ENCODE measurements at regions not wholly inside any gene's neighbourhood (a gene's known extent, or its start where the extent isn't known, plus 50 kb on each side); places are given as distances from the start of the nearest gene placed in this dataset.
A peak's percentile ranks its signal among the peaks of the same experiment; 100 is the strongest.

DNA sequence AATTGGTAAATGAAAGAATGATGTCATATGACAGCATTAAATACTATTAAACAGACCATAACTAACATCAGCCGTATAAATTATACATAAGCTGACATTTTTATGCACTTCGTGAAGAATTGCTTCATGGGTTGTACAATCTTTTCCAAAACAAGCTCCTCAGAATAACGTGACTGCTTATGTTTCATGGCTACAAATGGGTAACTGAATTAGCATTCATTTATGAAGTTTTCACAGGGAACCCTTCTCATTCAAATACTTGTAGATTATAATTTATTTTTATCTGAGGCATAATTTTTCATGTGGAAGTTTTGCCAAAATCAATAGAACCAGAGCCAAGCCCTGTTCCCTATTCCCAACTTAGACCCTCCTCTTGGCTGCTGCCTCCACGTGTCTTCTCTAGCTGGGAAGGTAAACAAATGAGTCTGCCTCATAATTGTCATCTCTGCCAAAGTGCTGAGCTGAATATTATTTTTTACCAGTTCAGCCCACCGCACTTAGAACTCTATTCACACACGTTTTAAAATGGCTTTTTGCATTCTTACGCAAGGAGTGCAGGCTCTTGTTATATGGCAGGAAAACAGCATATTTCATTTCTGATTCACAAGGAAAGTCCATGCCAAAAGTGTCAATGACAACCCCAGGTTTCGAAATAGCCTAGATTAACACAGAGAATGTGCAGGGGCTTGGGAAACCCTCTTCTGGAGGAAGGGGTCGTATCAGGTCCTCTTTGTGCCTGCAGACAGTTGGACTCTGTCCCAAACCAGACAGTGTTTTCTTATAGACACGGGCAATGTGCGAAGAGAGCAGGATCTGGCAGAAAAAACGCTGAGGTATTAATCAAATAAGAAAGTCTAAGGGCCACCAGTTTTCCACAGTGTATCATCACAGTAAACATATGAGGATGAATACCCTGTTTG is 370.7 kb upstream of the MGMT start:
- H3K4me3 Mint-ChIP-seq = peak overlapping the region in 2 of 3 experiments; percentile 25 to 35
- H3K27ac Mint-ChIP-seq = peak overlapping the region; percentile 48 to 81 (median 73)
- no peaks in the 10 kb centered on the region for H3K36me3 Mint-ChIP-seq (ENCODE audit: low read depth)
- TF ChIP-seq, protein P1, sequence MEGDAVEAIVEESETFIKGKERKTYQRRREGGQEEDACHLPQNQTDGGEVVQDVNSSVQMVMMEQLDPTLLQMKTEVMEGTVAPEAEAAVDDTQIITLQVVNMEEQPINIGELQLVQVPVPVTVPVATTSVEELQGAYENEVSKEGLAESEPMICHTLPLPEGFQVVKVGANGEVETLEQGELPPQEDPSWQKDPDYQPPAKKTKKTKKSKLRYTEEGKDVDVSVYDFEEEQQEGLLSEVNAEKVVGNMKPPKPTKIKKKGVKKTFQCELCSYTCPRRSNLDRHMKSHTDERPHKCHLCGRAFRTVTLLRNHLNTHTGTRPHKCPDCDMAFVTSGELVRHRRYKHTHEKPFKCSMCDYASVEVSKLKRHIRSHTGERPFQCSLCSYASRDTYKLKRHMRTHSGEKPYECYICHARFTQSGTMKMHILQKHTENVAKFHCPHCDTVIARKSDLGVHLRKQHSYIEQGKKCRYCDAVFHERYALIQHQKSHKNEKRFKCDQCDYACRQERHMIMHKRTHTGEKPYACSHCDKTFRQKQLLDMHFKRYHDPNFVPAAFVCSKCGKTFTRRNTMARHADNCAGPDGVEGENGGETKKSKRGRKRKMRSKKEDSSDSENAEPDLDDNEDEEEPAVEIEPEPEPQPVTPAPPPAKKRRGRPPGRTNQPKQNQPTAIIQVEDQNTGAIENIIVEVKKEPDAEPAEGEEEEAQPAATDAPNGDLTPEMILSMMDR (IDR thresholded peaks at IDR 0.05; ENCODE audit: unreplicated experiment in 3 of 3) = no peak
- H3K9me3 Mint-ChIP-seq = peaks cover 4% of the 10 kb centered on the region
- peaks cover 59% of the 10 kb centered on the region for H3K27me3 Mint-ChIP-seq (ENCODE audit: low read depth)
- H3K4me1 Mint-ChIP-seq = peaks cover 45% of the 10 kb centered on the region

DNA sequence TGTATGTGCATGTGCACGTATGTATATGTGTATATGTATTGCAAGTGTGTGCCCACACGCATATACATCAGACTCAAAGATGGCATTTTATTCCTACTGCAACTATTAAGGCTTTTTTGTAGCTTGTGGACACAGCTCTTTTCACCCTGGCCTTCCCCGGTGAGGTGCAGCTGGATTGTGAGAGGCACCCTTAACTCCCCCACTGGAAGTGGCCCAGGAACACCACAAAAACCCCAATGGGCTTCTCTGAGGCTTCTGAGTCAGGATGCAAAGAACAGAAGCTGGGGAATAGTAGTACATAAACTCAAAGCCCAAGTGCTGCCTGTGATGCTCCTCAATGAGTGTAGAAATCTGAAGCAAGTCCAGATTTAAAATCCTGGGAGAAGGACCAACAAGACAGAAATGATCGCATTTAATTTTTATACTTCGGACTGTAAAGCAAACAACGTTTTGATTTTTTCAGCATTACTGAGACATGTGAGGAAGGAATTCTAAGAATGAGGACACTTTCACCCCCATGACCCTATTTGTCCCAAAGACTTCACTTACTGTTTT is 369.2 kb upstream of the MGMT start:
- no peak overlapping the region for H3K27ac Mint-ChIP-seq
- H3K27me3 Mint-ChIP-seq (ENCODE audit: low read depth) = peaks cover 57% of the 10 kb centered on the region
- no peaks in the 10 kb centered on the region for H3K36me3 Mint-ChIP-seq (ENCODE audit: low read depth)
- H3K9me3 Mint-ChIP-seq = peaks cover 4% of the 10 kb centered on the region
- no peak overlapping the region for H3K4me3 Mint-ChIP-seq
- TF ChIP-seq, protein P1 (IDR thresholded peaks at IDR 0.05; ENCODE audit: unreplicated experiment in 3 of 3) = no peak
- peaks cover 46% of the 10 kb centered on the region for H3K4me1 Mint-ChIP-seq

DNA sequence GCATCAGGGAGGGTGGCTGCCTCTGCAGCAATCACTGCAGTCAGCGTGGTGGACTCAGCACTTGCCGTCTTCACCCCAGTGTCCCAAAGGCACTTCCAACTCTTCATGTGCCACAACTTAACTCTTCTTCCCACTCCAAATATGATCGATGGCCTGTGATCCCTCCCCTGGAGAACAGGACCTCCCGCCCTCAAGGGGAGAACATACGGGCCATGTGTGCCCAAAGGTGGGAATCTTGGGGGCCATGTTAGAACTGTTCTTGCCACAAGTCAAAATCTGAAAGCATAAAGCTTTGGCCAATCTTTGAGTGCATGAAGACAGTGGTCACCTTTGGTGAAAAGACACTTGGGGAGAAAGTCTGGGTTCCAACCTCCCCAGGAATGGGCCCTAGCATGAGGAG is 368.5 kb upstream of the MGMT start:
- Mint-ChIP-seq H3K4me1 (peaks cover 46% of the 10 kb centered on the region), H3K27ac (no peak overlapping the region)

DNA sequence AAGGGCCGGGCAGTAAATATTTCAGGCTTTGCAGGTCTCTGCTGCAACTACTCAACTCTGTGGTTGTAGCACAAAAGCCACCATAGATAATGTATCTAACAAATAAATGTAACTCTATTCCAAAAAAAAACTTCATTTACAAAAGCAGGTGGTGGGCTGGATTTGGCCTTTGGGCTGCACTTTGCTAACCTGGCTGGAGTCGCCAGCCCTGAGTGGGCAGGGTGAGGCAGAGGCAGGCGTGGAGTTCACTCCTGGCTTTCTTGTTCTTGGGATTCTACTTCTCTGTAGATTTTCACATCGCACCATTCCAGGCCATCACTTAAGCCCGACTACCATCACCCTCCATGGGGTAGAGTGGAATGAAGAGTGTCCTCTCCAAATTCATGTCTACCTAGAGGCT is 367.6 kb upstream of the MGMT start:
- H3K27ac Mint-ChIP-seq = no peak overlapping the region
- no peak overlapping the region for H3K4me3 Mint-ChIP-seq

More for the DNA sequence above, 368.5 kb upstream of the MGMT start:
- Mint-ChIP-seq H3K4me3 (no peak overlapping the region), H3K9me3 (peaks cover 4% of the 10 kb centered on the region), H3K27me3 (ENCODE audit: low read depth) (peaks cover 53% of the 10 kb centered on the region), H3K36me3 (ENCODE audit: low read depth) (no peaks in the 10 kb centered on the region)
- TF ChIP-seq, protein P1 (IDR thresholded peaks at IDR 0.05; ENCODE audit: unreplicated experiment in 3 of 3) = no peak

DNA sequence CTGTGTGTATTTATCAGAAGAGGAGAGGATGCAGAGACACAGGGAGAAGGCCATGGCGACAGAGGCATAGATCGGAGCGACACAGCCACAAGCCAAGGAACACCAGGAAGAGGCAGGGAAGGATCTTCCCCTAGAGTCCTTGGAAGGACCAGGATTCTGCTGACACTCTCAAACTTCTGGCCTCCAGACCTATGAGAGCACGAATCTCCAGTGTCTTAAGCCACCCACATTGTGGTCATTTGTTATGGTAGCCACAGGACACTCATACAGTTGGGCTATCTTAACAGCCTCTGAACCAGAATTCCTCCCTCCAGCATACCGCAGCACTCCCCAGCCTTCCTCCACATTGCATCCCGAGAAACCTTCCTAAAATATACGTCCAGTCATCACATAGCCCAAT is 367.0 kb upstream of the MGMT start:
- Mint-ChIP-seq H3K27ac (peak overlapping the region in 1 of 3 experiments; percentile 11), H3K4me1 (peaks cover 38% of the 10 kb centered on the region), H3K36me3 (ENCODE audit: low read depth) (no peaks in the 10 kb centered on the region), H3K4me3 (no peak overlapping the region), H3K9me3 (peaks cover 4% of the 10 kb centered on the region), H3K27me3 (ENCODE audit: low read depth) (peaks cover 49% of the 10 kb centered on the region)
- TF ChIP-seq, protein P1 (IDR thresholded peaks at IDR 0.05; ENCODE audit: unreplicated experiment in 3 of 3) = no peak

More for the DNA sequence above, 367.6 kb upstream of the MGMT start:
- Mint-ChIP-seq H3K4me1 (peaks cover 38% of the 10 kb centered on the region), H3K9me3 (peaks cover 4% of the 10 kb centered on the region), H3K27me3 (ENCODE audit: low read depth) (peaks cover 48% of the 10 kb centered on the region), H3K36me3 (ENCODE audit: low read depth) (no peaks in the 10 kb centered on the region)
- TF ChIP-seq, protein P1 (IDR thresholded peaks at IDR 0.05; ENCODE audit: unreplicated experiment in 3 of 3) = no peak
